ENCODE measurements at regions not wholly inside any gene's neighbourhood (a gene's known extent, or its start where the extent isn't known, plus 50 kb on each side); places are given as distances from the start of the nearest gene placed in this dataset.

DNA sequence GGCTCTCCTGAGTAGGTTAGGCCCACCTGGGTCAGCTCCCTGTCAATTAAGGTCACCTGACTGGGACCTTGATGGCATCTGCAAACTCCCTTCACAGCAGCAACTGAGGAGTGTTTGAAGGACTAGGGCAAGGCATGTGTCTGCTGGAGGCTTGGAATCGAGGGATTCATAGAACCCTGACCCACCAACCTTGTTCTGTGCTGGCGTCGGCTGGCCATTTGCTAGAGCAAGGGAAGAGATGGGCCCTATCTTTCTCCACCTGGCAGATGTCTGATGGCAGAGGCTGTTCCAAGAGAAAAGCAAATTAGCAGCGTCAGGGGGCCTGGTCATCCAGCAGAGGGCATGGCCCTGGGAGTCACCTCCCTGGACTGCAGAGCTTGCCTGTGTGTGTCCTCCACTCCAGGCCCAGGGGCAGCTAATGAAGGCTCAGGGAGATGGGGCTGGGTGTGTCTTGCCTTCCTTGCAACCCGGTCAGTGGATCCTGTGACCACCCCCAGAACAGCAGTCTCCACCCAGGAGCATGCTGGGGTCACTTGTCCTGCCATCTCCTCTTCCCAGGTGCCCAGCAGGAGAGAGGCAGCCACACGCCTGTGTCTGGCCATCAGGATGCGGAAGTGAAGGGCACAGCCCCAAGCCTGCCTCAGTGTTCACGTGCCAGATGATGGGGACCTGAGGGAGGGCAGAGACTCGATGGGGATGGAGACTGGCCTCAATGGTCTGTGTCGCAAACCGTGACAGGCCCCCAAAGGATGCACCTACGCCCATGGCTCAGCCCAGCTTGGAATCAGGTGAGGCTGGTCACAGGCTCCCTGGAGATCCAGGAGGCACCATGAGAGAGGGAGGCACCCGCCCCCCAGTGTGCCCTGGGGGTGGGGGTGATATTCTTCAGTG, 53.9 kb downstream of the BARX1 start:
- TF ChIP-seq ARNTL (CRISPR knock-in tag; IDR thresholded peaks at IDR 0.05; ENCODE audit: borderline replicate concordance, low read depth) (no peak), TOX (CRISPR knock-in tag; IDR thresholded peaks at IDR 0.05; ENCODE audit: borderline replicate concordance) (no peak), PPARA (CRISPR knock-in tag; IDR thresholded peaks at IDR 0.05; ENCODE audit: borderline replicate concordance) (no peak), SNAI2 (CRISPR knock-in tag; IDR thresholded peaks at IDR 0.05) (no peak), OSR1 (CRISPR knock-in tag; IDR thresholded peaks at IDR 0.05) (no peak), ZC3H10 (CRISPR knock-in tag; IDR thresholded peaks at IDR 0.05) (no peak), ZFP3 (CRISPR knock-in tag; IDR thresholded peaks at IDR 0.05) (no peak), ZNF8 (CRISPR knock-in tag; IDR thresholded peaks at IDR 0.05) (no peak), BACH2 (CRISPR knock-in tag; IDR thresholded peaks at IDR 0.05; ENCODE audit: borderline replicate concordance) (no peak), TCF4 (CRISPR knock-in tag; IDR thresholded peaks at IDR 0.05; ENCODE audit: borderline replicate concordance) (no peak)
- TF ChIP-seq, protein P1, sequence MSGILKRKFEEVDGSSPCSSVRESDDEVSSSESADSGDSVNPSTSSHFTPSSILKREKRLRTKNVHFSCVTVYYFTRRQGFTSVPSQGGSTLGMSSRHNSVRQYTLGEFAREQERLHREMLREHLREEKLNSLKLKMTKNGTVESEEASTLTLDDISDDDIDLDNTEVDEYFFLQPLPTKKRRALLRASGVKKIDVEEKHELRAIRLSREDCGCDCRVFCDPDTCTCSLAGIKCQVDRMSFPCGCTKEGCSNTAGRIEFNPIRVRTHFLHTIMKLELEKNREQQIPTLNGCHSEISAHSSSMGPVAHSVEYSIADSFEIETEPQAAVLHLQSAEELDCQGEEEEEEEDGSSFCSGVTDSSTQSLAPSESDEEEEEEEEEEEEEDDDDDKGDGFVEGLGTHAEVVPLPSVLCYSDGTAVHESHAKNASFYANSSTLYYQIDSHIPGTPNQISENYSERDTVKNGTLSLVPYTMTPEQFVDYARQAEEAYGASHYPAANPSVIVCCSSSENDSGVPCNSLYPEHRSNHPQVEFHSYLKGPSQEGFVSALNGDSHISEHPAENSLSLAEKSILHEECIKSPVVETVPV (CRISPR knock-in tag; IDR thresholded peaks at IDR 0.05): no peak
- TF ChIP-seq, protein P2, sequence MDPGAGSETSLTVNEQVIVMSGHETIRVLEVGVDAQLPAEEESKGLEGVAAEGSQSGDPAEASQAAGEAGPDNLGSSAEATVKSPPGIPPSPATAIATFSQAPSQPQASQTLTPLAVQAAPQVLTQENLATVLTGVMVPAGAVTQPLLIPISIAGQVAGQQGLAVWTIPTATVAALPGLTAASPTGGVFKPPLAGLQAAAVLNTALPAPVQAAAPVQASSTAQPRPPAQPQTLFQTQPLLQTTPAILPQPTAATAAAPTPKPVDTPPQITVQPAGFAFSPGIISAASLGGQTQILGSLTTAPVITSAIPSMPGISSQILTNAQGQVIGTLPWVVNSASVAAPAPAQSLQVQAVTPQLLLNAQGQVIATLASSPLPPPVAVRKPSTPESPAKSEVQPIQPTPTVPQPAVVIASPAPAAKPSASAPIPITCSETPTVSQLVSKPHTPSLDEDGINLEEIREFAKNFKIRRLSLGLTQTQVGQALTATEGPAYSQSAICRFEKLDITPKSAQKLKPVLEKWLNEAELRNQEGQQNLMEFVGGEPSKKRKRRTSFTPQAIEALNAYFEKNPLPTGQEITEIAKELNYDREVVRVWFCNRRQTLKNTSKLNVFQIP (CRISPR knock-in tag; IDR thresholded peaks at IDR 0.05; ENCODE audit: borderline replicate concordance, low read depth): no peak
- TF ChIP-seq, protein P3, sequence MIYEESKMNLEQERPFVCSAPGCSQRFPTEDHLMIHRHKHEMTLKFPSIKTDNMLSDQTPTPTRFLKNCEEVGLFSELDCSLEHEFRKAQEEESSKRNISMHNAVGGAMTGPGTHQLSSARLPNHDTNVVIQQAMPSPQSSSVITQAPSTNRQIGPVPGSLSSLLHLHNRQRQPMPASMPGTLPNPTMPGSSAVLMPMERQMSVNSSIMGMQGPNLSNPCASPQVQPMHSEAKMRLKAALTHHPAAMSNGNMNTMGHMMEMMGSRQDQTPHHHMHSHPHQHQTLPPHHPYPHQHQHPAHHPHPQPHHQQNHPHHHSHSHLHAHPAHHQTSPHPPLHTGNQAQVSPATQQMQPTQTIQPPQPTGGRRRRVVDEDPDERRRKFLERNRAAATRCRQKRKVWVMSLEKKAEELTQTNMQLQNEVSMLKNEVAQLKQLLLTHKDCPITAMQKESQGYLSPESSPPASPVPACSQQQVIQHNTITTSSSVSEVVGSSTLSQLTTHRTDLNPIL (CRISPR knock-in tag; IDR thresholded peaks at IDR 0.05; ENCODE audit: low read depth): no peak

DNA sequence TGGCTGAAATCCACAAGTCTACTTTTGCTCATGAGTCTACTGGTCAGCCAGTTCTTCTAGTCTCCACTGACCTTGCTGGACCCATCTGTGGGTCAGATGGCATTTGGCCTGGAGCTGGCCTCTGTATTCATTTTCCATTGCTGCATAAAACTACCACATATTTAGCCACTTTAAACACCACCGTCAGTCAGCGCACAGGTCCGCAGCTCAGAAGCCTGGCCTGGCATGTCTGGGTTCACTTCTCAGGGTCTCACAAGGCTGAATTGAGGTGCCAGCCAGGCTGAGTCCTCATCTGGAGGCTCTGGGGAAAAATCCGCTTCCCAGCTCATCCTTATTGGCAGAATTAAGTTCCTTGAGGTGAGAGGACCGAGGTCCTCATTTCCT, 54.7 kb downstream of the BARX1 start:
- TF ChIP-seq, protein P2 (CRISPR knock-in tag; IDR thresholded peaks at IDR 0.05; ENCODE audit: borderline replicate concordance, low read depth): no peak
- TF ChIP-seq, protein P4, sequence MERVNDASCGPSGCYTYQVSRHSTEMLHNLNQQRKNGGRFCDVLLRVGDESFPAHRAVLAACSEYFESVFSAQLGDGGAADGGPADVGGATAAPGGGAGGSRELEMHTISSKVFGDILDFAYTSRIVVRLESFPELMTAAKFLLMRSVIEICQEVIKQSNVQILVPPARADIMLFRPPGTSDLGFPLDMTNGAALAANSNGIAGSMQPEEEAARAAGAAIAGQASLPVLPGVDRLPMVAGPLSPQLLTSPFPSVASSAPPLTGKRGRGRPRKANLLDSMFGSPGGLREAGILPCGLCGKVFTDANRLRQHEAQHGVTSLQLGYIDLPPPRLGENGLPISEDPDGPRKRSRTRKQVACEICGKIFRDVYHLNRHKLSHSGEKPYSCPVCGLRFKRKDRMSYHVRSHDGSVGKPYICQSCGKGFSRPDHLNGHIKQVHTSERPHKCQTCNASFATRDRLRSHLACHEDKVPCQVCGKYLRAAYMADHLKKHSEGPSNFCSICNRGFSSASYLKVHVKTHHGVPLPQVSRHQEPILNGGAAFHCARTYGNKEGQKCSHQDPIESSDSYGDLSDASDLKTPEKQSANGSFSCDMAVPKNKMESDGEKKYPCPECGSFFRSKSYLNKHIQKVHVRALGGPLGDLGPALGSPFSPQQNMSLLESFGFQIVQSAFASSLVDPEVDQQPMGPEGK (CRISPR knock-in tag; IDR thresholded peaks at IDR 0.05; ENCODE audit: borderline replicate concordance): no peak
- TF ChIP-seq, protein P3 (CRISPR knock-in tag; IDR thresholded peaks at IDR 0.05; ENCODE audit: low read depth): no peak
- TF ChIP-seq ISL1 (CRISPR knock-in tag; IDR thresholded peaks at IDR 0.05) (no peak), PPARA (CRISPR knock-in tag; IDR thresholded peaks at IDR 0.05; ENCODE audit: borderline replicate concordance) (no peak), TOX (CRISPR knock-in tag; IDR thresholded peaks at IDR 0.05; ENCODE audit: borderline replicate concordance) (no peak), SNAI2 (CRISPR knock-in tag; IDR thresholded peaks at IDR 0.05) (no peak), ARNTL (CRISPR knock-in tag; IDR thresholded peaks at IDR 0.05; ENCODE audit: borderline replicate concordance, low read depth) (no peak), ZNF70 (CRISPR knock-in tag; IDR thresholded peaks at IDR 0.05) (no peak), ZFP3 (CRISPR knock-in tag; IDR thresholded peaks at IDR 0.05) (no peak)
- TF ChIP-seq, protein P5, sequence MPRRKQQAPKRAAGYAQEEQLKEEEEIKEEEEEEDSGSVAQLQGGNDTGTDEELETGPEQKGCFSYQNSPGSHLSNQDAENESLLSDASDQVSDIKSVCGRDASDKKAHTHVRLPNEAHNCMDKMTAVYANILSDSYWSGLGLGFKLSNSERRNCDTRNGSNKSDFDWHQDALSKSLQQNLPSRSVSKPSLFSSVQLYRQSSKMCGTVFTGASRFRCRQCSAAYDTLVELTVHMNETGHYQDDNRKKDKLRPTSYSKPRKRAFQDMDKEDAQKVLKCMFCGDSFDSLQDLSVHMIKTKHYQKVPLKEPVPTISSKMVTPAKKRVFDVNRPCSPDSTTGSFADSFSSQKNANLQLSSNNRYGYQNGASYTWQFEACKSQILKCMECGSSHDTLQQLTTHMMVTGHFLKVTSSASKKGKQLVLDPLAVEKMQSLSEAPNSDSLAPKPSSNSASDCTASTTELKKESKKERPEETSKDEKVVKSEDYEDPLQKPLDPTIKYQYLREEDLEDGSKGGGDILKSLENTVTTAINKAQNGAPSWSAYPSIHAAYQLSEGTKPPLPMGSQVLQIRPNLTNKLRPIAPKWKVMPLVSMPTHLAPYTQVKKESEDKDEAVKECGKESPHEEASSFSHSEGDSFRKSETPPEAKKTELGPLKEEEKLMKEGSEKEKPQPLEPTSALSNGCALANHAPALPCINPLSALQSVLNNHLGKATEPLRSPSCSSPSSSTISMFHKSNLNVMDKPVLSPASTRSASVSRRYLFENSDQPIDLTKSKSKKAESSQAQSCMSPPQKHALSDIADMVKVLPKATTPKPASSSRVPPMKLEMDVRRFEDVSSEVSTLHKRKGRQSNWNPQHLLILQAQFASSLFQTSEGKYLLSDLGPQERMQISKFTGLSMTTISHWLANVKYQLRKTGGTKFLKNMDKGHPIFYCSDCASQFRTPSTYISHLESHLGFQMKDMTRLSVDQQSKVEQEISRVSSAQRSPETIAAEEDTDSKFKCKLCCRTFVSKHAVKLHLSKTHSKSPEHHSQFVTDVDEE (CRISPR knock-in tag; IDR thresholded peaks at IDR 0.05): no peak
- no peak for ATAC-seq

More for the DNA sequence above, 53.9 kb downstream of the BARX1 start:
- ATAC-seq: no peak
